Subcutaneous adipose tissue (tissue), 1 donor: ENCODE measurements at regions not wholly inside any gene's neighbourhood (a gene's known extent, or its start where the extent isn't known, plus 50 kb on each side); places are given as distances from the start of the nearest gene placed in this dataset.

Source experiments
- CTCF ChIP-seq: fragments of 450-650 bp; IDR thresholded peaks from one replicate; pipeline ENCODE4 v1.5.1; 2016; ENCODE audit warnings: low read depth, mild to moderate bottlenecking, control low read depth, antibody characterized with exemption, moderate library complexity

- no peak for TF ChIP-seq CTCF
These were observed 346.3 kb upstream of the SULF2 start for GRCh38 chr20:48131581-48131980.

- no peak for TF ChIP-seq CTCF
These were observed 344.2 kb upstream of the SULF2 start for GRCh38 chr20:48129345-48129942.

GRCh38 chr20:48128436-48128835 lies 343.2 kb upstream of the SULF2 start:
- TF ChIP-seq CTCF: no peak

- TF ChIP-seq CTCF: no peak
These were observed 341.0 kb upstream of the SULF2 start for GRCh38 chr20:48126227-48126740.

GRCh38 chr20:48124960-48125359 lies 339.7 kb upstream of the SULF2 start:
- TF ChIP-seq CTCF: no peak

GRCh38 chr20:48124181-48124782 lies 339.0 kb upstream of the SULF2 start:
- no peak for TF ChIP-seq CTCF

- TF ChIP-seq CTCF: no peak
These were observed 334.8 kb upstream of the SULF2 start for GRCh38 chr20:48120120-48120519.
